GM18870 (cell line): ENCODE measurements at regions not wholly inside any gene's neighbourhood (a gene's known extent, or its start where the extent isn't known, plus 50 kb on each side); places are given as distances from the start of the nearest gene placed in this dataset.

Experiments
- ATAC-seq: cut with Tn5 transposase; IDR thresholded peaks from one replicate; pipeline ENCODE4 v1.9.1; 2021; ENCODE audit warnings: moderate library complexity; ENCODE audit not compliant: unreplicated experiment

DNA sequence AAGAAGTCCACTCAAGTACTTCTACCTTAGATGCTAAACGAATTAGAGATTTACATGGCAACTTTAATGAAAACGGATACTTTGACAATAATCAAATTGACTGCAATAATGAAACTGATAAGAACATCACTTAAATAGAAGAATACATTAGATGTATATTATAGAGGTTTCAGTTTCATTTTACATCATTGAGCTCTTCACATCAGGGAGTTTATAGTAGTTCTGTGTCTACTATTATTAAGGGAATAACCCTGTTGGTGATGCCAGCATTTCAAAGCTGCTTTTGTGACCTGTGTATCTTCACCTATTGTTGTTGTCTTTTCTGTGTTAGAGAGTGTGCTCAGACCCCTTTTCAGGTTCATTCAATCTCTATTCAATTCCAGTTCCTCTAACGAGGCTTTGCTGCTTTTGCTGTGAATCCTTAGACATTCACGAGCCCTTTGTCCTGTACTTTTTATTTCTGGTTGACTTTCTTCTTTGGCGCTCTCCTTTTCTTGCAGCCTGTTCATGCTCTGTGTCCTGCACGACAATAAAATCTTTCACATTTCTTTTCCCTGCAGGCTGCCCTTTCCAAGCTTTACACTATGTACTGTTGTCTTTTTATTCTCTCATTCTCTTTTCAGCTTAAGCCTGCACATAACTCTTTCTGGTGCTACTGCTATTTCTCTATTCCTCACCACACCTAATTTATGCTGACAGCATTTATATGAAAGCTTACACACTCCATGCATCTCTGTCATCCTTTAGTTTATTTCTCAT is 232.1 kb downstream of the CPE start:
- no peak for ATAC-seq

DNA sequence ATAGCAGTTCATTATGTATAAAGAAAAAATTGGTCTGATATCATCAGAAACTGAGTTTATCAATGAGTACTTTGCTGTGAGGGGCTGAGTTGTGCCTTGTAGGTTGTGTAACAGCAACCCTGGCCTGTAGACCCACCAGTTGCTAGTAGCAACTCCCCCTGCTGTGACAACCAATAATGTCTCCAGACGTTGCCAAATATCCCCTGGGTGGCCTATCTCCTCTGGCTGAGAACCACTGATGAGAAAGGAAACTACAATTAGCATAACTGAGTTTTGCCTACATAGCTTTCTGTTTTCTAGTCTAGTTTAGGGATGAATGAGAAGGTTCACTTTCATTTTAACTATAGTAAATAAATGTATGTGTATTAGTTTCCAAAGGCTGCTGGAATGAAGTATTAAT is 234.1 kb downstream of the CPE start:
- peak; percentile 98 for ATAC-seq

DNA sequence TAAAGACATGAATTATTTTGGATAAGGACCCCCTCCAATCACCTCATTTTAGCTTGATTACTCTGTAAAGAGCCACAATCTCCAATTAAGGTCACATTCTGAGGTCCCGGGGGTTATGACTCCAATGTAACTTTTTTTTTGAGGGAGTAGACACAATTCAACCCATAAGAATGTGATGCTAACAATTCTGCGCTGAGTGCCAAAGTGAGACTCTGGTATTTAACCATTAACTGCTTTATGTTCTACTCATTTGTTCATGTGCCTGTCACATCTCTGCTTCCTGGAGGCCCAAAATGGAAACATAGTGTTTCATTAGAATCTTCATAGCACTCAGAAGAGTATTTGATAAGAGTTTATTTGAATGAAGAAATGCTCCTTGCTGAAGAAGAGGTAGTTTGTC is 234.8 kb downstream of the CPE start:
- ATAC-seq: no peak

DNA sequence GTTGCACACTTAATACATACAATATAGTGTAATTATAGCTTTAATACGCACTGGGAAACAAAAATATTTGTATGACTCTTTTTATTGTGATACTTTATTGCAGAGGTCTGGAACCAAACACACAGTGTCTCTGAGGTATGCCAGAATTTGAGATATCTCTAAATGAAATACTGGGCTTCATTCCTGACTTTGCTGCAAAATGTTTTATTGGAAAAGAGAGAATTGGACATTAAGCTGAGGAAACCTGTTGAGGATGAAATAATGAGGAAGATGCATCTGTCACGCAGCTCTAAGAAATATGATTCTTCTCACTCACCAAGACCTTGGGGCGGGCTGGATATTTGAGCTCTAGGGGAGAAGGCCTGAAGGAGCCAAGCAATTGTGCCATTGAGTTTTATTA is 242.1 kb downstream of the CPE start:
- ATAC-seq: no peak

DNA sequence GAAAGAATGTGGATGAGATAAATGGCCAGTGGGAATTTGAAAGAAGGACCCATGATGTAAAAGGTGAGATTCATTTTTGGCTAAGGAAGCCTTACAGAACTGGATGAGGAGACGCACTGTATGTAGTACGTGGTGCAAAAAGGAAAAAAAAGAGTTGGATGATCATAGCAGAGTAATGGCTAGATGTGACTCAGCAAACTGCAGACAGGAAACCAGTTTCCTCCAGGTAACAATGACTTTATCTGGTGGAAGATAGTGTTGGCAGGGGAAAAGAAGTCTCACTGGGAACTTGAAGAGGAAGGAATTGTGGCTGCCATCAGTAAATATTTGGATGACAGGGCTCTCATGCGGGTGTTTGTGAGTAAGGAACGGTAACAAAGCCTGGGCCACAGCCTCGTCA is 243.2 kb downstream of the CPE start:
- ATAC-seq: no peak

DNA sequence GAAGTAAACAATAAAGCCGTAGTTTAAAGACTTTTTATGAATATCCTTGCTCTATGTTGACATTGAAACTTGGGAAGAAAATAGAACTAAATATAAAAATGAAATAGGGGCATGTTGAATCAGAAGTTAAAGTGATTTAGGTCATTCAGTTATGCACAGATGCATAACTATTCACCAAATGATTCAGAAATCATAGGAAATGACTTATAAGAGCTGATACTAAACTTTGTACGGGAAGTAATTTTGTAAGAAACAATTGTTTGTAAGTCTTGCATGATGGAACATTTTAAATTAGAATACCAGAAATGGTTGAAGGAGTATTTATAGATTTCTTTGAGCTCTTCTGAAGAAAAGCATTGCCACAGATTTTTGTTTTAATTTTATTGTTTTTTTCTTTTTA is 246.5 kb downstream of the CPE start:
- no peak for ATAC-seq

DNA sequence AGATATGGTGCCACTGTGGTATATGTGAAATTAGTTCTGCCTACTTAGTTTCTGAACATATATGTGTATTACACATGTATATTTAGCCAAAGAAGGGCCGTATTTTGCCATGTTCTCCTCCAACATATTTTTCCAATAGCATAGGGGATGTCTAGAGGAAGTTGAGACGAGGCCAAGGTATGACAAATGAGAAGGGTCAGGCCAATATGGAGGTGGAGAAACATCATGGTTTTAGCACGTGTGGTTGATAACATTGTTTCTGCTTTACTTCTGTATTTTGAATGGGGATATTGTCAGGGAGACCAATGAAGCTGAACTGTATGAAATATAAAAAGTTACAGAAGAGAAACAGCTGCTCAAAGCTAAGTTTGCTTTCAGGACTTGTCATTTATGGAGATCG is 246.7 kb upstream of the TLL1 start:
- no peak for ATAC-seq

DNA sequence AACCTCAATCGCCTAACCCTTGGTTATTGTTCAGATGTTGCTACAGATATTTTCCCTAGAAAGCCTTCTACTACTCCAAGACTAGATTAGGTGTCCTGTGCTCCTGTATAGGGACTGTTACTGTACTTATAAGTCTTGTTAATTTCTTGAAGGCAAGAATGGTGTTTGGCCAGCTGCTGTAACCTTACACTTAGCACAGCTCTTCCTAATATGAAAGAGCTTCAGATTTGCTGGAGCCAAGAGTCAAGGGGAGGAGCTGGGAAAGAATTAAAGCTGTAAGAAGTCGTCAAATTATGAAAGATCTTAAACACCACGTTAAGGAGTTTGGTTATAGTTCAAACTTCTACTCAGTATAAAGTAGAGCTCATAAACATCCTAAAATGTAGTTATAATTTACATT is 245.9 kb upstream of the TLL1 start:
- ATAC-seq: no peak

DNA sequence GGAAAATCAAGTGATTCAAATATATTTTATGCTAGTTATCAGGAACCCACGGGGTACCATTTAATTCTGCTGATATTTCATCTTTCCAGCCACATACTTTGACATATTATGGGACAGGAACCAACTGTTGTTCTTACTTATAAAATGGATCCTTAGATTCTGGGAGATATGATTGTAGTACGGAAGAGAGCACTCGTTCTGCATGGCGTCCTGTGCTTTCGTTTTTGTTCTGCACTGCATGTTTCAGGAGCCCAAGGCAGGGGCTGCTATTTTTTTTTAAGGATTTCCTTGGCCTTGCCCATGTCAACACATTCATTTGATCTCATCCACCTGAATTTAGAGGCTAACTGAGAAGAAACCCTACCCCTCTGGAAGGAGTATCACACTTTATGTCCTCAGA is 245.5 kb upstream of the TLL1 start:
- no peak for ATAC-seq

DNA sequence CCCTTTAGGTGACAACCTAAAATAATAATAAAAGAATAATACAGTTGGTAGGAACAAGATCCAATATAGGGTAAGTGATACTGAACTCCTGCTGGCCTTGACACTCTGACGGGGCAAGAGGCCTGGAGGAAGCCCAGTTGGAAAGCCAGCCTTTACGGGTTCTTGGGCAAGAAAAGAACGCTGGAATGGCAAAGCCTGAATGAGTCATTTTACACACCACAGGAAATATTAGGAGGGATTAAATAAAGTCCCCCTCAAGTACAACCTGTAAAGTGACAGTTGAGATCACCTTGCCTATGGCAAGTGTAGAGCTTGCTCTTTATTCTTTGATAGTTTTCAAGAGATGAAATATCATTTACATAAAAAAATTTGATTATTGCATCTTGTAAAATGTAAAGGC is 244.5 kb upstream of the TLL1 start:
- no peak for ATAC-seq

DNA sequence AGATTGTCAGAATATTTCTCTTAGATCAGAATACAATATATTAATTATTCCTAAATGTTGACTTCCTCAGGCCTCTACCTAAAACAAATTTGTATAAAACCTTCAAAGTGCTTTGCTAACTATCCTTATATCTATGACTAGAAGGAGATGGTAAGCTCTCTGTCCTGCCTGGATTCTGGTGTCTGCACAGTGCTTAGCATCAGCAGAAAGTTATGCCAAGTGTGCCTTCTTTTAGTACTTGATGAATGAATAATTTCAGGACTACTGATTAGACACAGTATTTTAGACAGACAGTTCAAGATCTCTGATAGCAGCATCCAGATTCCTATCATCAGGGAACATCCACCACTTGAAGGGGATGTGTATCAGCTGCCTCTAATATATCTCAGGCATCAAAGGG is 242.4 kb upstream of the TLL1 start:
- ATAC-seq: no peak

DNA sequence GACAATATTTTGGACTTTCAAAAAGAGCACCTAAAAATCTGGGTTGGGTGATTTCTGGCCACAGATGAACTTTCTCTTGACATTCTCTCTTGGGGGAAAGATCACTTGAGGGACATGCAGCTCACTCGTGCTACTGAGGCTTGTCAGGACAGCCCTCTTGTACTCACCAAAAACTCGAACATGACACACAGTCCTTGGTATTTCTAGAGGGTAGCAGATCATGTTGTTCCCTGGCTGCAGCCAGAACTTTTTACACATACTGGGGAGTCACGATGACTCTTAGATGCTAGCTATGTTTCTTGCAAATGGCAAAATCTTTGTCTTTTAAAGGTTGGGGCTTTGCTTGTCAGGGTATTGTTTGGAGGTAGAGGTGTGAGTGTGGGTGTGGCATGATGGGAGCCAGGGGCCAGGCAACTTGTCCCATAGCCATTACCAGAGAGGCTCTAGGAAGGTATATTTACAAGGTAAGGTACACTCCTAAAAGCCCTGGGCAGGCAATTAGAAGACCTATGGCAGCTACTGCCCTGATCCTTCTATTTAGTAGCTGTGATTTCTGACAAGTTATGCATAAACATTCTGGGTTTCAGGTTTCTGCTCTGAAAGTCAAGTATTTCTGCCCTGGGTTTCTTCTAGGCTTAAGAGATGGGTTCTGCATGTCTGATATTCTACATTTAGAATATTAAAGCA is 241.7 kb upstream of the TLL1 start:
- no peak for ATAC-seq

DNA sequence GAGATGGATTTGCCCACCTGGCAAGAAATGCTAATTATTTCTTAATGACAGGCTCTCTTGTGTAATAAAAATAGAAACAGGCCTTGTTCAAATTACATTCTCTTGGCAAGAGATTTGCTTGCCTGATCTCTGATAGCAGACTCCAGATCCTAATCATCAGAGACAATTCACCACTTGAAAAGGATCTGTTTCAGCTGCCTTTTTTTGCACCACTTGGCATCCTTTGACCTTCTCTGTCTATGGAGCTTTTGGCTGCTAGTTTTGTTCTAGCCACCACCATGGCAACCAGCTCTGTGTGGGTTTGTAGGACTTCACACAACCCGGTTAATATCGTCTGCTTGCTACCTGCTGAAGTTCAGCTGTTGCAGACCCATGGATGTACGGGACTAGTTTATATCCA is 241.1 kb upstream of the TLL1 start:
- no peak for ATAC-seq

DNA sequence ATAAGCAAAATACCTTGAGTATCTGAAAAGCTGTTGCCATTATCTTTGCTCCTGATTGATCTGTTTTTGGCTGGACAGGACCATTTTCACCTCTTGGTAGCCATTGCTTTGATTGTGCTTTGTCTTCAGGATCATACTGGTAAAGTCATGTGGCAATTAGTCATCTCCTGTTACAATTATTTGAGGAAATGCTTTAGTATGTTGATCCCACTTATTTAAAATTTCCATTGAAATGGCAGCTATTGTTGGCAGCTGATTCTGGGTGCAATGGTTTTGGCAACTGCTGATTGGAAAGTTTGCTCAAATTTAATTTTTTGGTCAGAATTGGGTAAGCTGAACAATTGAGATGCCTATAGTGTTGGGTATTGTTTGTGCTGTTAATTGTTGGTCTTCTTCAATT is 238.3 kb upstream of the TLL1 start:
- no peak for ATAC-seq

DNA sequence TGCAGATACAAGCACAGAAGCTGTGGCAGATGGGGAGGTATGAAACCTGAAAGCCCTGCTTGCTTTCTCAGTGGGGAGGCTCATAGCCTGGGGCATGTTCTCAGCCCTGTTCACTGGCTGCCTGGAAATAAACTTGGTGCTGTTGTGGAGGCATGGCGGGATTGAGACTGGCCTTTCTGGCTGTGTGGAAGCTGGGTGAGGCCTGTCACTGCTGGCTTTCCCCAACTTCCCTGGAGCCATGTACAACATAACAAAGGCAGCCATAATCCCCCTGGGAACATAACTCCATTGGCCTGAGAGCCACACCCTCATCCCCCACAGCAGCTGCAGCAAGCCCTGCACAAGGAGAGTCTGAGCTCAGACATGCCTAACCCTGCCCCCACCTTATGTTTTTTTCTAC is 237.7 kb upstream of the TLL1 start:
- no peak for ATAC-seq

DNA sequence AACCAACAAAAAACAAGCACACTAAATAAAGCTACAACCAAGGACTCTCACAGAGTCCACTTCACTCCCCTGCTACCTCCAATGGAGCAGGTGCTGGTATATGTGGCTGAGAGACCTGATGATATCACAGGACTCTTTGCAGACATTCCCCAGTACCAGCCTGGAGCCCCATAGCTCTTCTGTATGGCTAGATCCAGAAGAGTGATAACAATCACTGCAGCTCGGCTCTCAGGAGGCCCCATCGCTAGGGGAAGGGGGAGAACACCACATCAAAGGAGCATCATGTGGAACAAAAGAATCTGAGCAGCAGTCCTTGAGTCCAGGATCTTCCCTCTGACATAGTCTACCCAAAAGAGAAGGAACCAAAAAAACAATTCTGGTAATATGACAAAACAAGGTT is 237.1 kb upstream of the TLL1 start:
- no peak for ATAC-seq

DNA sequence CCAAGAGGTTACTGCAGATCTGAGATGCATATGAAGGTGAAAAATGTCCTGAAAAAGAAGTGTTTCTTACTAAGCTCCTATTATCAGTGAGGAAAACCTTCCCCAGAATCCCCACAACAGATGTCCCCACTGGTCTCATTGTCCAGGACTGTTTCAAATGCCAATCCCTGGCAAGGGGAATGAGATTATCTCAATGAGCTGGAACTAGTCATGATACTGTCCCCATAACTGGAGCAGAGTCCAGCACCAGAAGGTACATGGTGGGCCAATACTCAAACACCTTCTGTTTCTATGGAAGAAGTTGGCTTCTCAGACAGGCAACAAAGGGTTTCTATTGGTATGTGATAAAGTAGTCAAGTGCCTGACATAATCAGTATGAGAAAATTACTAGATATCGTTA is 221.1 kb upstream of the TLL1 start:
- no peak for ATAC-seq

DNA sequence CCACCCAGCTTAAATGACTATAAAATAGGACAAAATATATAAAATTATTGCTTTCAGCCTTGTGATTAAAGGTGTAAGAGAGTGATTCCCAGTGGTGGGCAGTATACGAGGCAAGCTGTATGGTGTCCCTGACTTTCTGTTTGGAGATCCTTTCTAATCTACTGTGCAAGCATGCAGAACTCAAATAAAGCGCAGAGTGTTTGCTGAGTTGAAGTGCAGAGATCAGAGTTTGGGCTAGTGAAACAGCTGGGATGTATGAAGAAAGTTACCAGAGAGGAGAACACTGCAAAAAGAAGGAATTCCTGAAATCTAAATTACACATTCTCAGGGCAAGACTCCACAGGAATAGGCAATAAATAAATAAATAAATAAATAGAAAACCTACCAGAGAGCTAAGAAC is 218.5 kb upstream of the TLL1 start:
- no peak for ATAC-seq

DNA sequence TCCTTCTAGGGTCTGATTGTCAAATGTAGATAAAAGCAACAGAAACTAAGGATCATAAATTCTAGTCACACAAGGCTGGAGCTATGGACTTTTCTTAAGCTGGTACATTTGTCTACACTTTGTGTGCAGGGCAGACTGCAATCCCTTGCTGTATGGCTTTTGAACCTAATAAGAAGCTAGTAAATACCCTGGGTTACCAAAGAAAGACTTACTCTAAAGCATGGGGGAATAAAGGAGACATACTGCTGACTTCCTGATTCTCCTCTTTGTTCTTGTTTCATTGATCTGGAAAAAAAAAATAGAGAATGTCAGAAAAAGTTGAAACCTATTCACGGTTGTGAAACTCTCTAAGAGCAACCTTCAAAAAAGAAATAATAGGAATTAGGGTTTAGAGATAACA is 216.6 kb upstream of the TLL1 start:
- no peak for ATAC-seq

DNA sequence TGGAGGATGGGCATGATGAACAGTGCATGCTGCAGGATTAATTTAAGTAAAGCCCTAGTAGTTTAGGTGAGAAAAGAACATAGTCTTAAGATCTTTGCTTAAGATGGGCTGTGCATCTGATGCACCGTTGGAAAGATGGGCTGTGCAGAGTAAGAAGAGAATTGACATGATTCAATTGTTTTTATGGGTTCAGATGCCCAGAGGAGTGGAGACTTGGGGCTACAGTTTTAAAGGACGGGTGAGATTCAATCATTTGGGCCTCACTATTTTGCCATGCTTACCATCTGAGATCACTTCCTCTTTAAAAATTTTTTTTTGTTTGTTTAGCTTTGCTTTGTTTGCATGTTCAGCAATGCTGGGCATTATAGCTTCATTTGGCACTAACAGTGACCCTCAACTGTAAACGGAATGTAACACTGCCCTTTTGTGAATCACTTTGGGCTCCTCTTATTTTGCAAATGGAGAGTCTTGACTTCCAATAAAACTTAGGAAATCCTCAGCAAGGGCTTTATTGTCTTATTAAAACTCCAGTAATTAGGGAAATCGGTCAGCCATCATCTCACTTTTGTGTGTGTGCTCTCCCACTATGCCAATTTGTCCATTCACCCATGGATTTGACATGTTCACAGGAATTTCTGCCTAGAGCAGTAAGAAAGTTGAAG is 216.1 kb upstream of the TLL1 start:
- no peak for ATAC-seq

DNA sequence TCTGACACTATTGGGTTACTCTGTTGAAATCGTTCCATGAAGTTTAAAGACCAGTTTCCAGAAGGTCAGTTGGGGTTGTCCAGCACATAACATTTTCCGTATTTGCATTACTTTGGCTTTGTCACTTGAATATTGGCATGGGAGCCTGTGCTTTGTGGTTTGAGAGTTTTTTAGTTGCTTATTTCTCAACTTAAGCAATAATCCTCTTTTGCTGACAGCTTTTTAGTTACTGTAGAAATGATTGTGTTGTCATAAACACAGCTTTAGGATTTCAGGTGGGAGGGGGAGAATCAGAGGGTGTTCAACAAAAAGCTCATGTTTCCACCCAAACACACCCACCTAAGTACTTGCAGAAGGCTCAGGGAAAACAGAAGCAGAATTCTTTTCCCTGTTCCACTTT is 210.7 kb upstream of the TLL1 start:
- no peak for ATAC-seq

DNA sequence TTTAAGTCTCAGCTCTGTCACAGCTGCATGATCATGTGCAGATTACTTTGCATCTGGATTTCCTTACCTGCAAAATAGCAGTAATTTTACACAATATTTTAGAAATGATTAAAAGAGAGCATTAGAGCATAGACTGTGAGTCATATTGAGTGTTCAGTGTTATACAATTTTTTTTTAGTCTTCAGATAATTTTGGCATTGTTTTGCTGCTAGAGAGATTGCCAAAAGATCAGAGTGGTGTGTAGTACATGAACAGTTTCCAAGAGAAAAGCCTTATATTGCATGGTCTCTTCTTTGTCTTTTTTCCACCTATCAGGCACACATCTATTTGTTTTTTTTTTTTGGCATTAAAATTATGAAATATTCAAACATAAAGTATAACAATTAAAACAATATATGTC is 209.6 kb upstream of the TLL1 start:
- ATAC-seq: no peak
